Brain microvascular endothelial cell (primary cell): ENCODE measurements at regions not wholly inside any gene's neighbourhood (a gene's known extent, or its start where the extent isn't known, plus 50 kb on each side); places are given as distances from the start of the nearest gene placed in this dataset.

Experiments used
- DNase-seq: peaks from one replicate; pipeline ENCODE4 v3.0.0-alpha.2; 2020
- H3K27ac ChIP-seq: fragments of 250-450 bp; sonication (Bioruptor Pico); 2 replicates; pipeline ENCODE4 v1.5.1; 2020; ENCODE audit warnings: mild to moderate bottlenecking, moderate library complexity
- H3K27me3 ChIP-seq: fragments of 250-450 bp; sonication (Bioruptor Pico); replicated peaks from 2 replicates; pipeline ENCODE4 v1.5.1; 2020; ENCODE audit warnings: mild to moderate bottlenecking
- H3K36me3 ChIP-seq: fragments of 250-450 bp; sonication (Bioruptor Pico); replicated peaks from 2 replicates; pipeline ENCODE4 v1.5.1; 2020; ENCODE audit warnings: mild to moderate bottlenecking
- H3K4me3 ChIP-seq: 2 replicates; pipeline ENCODE4 v1.5.1; 2011; ENCODE audit warnings: low read depth, mild to moderate bottlenecking, control low read depth, low read length, moderate library complexity
- in situ Hi-C: cut with HindIII; loops from 2 replicates; pipeline ENCODE4 v1.10.0; 2017; ENCODE audit warnings: low sequenced_read_pairs, low pct_ligation_motif_present
- TF ChIP-seq, protein P1 (sequence below): IDR thresholded peaks from 2 replicates; pipeline ENCODE4 v1.5.1; 2011; ENCODE audit warnings: low read depth, mild to moderate bottlenecking, moderate library complexity, low read length, control low read depth, inconsistent platforms; ENCODE audit errors: missing control alignments

DNA sequence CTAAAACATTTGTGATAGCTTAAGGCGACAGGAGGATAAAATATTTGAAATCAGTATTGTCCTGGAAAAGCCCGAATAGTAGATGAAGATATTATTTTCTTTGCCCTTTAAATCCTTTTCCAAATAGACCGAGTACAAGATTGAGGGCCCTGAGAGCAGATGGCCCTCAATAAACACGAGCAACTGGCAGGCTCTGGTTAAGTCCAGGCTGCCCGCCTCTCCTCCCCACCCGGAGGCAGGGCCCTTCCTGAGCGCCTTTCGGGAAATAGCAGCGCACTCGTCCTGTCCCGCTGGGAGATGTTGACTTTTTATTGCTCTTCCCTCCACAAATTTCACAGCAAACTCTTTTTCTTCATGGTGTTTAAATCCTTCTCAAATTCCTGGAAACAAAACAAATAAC, 50.8 kb upstream of the MAX start:
- TF ChIP-seq, protein P1, sequence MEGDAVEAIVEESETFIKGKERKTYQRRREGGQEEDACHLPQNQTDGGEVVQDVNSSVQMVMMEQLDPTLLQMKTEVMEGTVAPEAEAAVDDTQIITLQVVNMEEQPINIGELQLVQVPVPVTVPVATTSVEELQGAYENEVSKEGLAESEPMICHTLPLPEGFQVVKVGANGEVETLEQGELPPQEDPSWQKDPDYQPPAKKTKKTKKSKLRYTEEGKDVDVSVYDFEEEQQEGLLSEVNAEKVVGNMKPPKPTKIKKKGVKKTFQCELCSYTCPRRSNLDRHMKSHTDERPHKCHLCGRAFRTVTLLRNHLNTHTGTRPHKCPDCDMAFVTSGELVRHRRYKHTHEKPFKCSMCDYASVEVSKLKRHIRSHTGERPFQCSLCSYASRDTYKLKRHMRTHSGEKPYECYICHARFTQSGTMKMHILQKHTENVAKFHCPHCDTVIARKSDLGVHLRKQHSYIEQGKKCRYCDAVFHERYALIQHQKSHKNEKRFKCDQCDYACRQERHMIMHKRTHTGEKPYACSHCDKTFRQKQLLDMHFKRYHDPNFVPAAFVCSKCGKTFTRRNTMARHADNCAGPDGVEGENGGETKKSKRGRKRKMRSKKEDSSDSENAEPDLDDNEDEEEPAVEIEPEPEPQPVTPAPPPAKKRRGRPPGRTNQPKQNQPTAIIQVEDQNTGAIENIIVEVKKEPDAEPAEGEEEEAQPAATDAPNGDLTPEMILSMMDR, result no peak
- in situ Hi-C loops, result no loop called here
- Histone ChIP-seq H3K4me3 (no peak overlapping the region), H3K36me3 (no peaks in the 10 kb centered on the region), H3K27me3 (no peaks in the 10 kb centered on the region), H3K27ac (no peak overlapping the region)
- no peak for DNase-seq

DNA sequence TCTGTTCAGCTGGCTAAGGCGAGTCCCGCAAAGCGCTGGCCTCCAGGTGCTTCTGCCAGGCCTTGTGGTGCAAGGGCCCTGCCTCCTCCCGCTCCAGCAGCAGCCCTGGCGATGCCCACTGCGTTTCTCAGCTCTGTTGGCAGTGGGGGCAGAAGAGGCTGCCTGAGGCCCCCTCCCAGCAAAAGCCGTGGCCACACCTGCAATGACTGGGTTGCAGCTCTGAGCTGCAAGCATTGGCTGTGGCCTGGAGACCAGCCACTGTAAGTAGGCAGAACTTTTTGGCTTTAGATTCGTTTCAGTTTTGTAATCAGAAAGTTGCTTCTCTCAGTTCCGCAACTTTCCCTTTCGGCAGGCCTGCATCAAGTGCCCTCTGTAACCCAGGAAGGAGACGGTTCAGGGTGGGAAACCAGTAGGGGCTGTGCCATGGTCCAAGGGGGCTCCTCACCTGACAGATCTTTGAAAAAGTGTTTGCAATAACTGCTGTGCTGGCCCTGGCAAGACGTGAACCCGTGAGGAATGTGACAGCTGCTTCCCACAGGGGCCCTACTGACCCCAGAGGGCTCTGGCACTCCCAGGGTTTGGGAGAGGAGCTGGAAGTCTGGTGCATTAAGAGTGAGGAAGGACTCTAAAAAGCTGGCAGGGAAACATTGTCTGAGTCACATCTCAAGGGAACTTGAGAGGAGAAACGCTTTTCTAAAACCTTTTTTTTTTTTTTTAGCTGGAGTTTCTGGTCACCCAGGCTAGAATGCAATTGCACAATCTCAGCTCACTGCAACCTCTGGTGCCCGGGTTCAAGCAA, 54.5 kb upstream of the MAX start:
- Histone ChIP-seq H3K36me3 (no peaks in the 10 kb centered on the region), H3K27ac (no peak overlapping the region), H3K4me3 (no peak overlapping the region), H3K27me3 (no peaks in the 10 kb centered on the region)
- DNase-seq, result peak; percentile 20
- in situ Hi-C loops, result no loop called here
- TF ChIP-seq, protein P1, result no peak

DNA sequence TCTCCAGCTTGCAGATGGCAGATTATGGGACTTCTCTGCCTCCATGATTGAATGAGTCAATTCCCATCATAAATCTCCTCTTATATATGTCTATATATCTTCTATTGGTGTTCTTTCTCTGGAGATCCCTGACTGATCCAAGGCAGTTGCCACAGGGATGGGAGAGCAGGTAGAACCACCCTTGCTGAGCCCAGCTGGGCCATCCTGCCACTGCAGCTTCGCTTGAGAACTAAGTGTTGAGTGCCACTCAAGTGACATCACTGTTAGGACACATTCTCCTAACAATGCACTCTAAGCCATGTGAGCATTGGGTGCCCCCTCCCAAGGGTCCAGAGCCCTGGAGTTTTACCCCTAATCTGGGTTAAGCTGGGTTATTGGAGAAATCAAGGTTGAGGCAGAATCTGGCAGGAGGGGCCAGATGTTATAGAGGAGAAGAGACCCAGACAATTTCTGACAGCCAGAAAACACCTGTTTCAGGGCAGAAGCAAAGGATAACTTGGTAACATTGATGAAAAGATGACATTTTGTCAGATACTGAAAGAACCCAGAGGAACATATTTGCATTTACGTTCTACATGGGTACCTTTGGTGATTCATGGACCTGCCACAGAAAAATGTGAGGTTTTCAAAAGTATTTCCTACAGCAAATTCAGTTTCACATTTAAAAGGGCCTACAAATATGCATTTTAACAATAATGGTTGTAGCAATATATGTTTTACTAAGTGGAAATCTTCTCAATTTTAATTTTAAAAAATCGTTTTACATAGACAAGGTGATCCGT, 57.2 kb upstream of the MAX start:
- Histone ChIP-seq H3K4me3 (no peak overlapping the region), H3K36me3 (no peaks in the 10 kb centered on the region), H3K27me3 (no peaks in the 10 kb centered on the region), H3K27ac (no peak overlapping the region)
- no peak for DNase-seq
- in situ Hi-C loops, result no loop called here
- TF ChIP-seq, protein P1, result no peak

DNA sequence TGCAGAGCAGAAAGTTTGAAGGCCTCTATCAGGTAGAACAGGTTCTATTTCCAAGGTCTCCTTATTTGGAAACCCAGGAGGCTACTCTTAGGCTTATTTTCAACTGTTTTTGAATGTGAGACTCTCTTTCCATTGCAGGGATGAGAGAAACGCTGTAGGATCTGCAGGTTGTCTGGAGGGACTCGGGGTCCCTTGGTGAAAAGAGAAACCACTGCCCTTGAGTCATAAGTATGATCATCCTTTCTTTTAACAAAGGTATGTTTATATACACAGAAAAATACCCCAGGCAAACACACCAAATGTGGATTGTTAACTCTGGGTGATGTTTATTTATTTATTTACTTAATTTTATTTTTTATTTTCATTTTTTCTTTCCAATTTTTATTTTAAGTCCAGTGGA, 57.8 kb upstream of the MAX start:
- Histone ChIP-seq H3K4me3 (no peak overlapping the region), H3K27ac (no peak overlapping the region), H3K27me3 (no peaks in the 10 kb centered on the region), H3K36me3 (no peaks in the 10 kb centered on the region)
- DNase-seq, result no peak
- in situ Hi-C loops, result no loop called here
- TF ChIP-seq, protein P1, result no peak

DNA sequence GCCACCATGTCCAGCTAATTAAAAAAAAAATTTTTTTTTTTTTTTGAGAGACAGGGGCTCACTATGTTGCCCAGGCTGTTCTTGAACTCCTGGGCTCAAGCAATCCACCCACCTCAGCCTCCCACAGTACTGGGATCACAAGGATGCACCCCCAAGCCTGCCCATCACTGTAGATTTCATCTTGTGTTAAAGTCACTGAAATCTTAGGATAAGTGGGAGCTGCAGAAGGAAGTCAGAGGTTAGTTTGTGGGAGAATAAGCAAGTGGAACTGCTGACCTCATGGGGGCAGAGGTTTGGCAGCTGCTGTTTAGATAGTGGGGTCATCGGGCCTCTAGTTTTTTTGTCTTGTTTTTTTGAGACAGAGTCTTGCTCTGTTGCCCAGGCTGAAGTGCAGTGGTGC, 59.7 kb upstream of the MAX start:
- H3K27ac ChIP-seq, result no peak overlapping the region
- in situ Hi-C loops, result no loop called here
- H3K36me3 ChIP-seq, result no peaks in the 10 kb centered on the region
- no peaks in the 10 kb centered on the region for H3K27me3 ChIP-seq
- H3K4me3 ChIP-seq, result no peak overlapping the region
- DNase-seq, result no peak
- TF ChIP-seq, protein P1, result no peak
